Stimulated activated CD4-positive, alpha-beta T cell treated with anti-CD3 and anti-CD28 coated beads, TNF-alpha, amount 100 ng/mL, for 4 hours (primary cell): ENCODE measurements at regions not wholly inside any gene's neighbourhood (a gene's known extent, or its start where the extent isn't known, plus 50 kb on each side); places are given as distances from the start of the nearest gene placed in this dataset.

Experiments used
- DNase-seq, 3 experiments: peaks; one replicate each; pipeline ENCODE4 v3.0.0-alpha.2; 2020; ENCODE audit warnings: low read depth in 3 of 3

DNA sequence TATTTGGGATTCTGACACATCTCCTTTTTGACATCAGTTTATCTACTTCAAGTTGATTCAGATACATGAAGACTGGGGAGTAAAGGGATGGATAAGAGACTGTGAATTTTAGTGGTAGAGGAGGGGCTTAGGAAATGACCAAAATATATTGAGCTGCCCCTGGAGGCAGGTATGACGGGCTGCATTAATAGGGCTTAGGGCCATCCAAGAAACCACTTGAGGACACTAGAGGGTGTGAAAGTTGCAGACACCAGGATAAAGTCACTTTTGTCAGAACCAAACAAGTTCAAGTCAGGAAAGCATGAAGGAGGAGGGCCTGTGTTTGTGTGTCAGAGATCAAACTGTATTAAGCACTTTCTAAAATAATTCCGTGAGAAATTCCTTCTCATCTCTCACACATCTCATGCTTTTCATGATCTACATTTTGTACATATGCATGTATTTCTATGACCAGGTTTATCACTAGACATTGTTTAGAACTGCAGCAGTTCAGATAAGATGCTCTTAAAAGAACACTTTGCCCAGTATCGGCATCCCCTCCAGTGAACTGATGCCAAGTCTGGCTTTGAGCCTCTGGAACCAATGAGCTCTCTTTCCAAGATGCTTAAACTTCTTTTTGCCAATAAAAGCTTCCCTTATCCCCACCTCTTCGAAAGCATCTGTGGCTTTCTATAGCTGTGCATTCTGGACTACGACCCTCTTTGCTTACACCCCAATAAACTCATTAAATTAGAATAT, 136.9 kb downstream of the SLC38A1 start:
- no peak for DNase-seq

DNA sequence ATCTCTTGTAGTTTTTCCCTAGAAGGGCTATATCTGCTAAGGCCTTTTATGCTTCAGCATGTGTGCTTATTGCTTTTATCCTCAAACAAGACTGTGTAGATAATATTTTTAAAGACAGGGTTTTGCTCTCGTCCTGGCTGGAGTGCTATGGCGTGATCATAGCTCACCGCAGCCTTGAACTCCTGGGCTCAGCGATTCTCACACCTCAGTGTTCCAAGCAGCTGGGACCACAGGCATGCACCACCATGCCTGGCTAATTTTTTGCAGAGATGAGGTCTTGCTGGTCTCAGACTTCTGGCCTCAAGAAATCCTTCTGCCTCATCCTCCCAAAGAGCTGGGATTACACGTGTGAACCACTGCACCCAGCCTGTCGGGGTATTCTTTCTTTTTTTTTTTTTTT, 137.3 kb upstream of the SCAF11 start:
- no peak for DNase-seq

DNA sequence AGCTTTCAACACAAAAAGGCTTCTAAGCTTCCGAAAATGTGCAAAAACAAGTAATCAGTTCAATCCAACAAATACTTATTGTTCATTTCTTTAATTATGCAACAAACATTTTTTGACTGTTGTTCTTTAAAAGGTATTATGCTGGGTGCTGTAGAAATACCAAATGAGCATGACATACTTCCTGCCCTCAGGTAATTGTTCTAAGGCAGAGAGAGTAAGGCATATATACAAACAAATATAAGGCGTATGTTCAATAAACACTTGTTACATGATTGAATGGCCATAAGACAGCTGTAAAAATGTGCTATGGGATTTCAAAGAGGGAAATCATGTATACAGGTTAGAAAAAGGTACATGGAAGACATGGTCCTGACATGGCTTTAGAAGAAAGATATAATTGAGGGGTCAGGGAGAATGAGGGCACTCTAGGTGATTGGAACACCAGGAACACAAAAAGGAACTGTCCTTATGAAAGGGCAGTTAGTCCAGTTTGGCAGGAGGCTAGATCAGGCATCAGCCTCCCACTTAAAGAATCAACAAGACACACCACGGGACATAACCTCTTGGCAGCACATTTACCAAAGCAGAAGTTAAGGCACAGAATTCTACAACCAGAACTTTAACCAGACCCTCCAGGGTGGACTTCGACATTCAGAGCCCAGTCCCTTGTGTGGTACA, 135.8 kb upstream of the SCAF11 start:
- DNase-seq, result no peak

DNA sequence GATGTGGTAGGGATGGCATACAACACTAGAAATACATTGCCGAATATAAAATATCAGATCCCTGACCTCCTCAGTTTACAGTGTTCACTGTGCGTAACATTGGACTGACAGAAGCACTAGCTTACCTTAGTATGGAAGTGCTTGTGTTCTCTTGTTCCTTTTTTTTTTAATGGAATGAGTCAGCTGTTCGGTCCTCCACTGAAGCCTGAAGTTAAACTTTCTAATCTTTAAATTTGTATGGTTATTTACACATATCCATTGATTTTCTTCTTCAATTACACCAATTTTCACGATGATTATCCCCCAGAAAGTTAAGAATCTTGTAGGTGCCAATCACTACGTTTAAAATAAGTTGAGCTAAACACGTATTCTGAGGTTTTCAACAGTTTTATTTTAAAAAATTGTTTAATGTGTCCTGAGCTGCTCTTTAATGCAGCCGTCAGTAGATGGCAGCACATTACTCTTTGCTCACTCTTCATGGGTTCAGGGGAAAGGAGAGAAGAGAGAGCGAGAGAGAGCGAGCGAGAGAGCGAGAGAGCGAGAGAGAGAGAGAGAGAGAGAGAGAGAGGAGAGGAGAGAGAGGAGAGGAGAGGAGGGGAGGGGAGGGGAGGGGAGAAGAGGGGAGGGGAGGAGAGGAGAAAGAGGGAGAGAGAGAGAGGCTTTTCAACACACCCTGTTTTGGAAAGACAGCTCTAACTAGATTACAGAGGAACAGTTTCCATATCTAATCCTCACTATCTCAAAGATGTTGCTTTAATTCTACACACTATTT, 134.7 kb upstream of the SCAF11 start:
- peak in 2 of 3 experiments; percentile 18 to 21 for DNase-seq

DNA sequence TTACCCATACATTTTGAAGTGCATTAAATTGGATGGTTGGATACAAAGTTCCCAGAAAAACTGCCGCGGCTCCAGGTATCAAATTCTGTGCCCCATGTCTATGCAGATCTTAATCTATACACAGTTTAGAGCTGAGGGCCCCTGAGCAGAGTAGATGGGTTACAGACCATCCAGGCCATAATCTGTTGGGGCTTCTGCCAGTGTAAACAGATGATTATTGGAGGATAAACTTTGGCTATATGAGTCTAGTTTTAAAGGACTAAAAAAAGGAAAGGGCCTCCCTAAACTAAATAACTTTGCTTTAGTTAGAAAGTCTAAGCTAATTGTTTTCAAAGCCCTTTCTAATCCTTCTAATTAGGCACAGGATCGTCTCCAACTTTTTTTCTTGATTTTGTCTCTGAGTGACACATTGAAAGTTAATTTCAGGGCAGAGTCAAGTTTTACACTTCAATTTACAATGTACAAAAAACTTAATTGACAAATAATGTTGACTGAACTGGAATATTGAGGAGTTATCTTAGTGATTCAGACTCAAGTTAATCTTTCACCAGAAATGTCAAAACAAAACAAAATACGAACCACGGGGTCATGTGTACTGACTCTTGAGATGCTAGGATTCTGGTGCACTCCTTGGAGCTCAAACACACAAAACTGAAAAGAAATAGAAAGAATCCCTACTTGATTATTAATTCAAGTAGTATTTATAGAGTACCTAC, 133.9 kb upstream of the SCAF11 start:
- no peak for DNase-seq

DNA sequence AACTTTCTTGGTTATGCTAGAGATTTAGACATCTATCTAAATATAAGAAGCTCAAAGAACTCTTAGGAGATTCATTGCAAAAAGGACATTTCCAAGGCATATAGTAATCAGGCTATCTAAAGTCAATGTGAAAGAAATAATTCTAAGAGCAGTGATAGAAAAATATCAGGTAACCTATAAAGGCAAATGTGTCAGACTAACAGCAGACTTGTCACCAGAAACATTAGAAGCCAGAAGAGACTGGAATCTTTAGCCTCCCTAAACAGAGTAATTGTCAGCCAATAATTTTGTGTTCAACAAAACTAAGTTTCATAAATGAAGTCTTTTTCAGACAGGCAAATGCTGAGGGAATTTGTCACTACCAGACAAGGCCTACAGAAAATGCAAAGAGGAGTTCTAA, 122.0 kb upstream of the SCAF11 start:
- DNase-seq, result no peak

DNA sequence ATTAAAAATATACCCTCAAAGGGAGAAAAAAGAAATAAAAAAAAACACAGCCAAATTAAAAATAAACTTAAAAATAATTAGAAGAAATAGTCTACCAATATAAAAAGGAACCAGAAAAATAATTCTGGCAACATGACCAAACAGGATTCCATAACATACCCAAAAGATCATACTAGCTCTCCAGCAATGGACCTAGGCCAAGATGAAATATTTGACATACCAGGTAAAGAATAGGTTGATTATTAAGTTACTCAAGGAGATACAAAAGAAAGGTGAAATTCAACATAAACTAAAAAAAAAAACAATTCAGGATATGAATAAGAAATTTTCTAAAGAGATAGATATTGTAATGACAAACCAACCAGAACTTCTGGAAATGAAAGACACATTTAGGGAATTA, 121.3 kb upstream of the SCAF11 start:
- no peak for DNase-seq

DNA sequence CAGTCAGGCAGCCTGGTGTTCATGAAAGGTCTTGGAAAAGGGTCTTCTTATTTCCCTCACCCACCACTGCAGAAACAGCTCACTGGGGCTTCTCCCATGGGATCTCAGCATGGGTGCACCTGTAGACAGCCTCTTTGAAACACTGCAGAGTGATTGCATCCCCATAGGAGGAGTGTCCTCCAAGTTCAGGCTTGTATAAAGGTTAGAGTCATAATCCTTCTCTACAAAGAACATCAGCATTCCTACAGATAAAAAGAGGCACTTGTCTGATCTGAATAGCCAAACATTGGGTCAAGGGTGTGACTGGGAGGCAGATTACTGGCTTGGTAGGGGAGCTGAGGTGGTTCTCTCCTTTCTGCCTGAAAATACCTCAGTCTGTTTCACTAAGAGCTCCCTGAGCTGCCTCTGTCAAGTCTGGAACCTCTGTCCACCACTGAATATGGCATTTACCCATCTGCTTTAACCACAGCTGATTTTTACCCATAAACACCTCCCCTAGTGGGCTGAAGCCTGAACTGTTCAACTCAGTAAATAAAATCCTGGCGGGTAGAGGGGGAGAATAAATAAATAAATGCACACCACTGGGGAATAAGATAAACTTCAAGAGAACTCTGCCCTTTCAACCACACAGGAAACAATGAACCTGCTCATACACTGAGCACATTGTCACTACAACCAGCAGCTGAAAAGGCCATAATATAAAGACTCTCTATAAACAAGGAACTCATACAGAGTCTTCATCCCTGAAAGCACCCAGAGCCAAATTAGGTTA, 120.7 kb upstream of the SCAF11 start:
- no peak for DNase-seq

DNA sequence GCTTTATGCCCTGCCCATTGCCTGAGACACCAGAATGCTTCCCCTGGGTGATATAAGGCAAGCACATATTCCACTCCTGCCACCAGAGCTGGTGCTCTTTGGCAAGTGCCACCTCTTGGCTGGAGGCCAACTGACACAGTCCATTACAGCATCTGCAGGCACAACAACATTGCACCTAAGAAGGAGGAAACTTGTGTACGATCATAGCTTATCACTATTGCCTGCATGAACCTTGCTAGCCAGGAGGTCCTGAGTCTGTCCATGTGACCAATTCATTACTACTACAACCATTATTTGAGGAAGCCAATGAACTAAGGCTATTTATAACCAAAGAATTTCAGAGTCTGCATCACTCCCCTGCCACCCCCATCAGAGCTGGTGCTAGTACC, 119.8 kb upstream of the SCAF11 start:
- DNase-seq, result no peak

DNA sequence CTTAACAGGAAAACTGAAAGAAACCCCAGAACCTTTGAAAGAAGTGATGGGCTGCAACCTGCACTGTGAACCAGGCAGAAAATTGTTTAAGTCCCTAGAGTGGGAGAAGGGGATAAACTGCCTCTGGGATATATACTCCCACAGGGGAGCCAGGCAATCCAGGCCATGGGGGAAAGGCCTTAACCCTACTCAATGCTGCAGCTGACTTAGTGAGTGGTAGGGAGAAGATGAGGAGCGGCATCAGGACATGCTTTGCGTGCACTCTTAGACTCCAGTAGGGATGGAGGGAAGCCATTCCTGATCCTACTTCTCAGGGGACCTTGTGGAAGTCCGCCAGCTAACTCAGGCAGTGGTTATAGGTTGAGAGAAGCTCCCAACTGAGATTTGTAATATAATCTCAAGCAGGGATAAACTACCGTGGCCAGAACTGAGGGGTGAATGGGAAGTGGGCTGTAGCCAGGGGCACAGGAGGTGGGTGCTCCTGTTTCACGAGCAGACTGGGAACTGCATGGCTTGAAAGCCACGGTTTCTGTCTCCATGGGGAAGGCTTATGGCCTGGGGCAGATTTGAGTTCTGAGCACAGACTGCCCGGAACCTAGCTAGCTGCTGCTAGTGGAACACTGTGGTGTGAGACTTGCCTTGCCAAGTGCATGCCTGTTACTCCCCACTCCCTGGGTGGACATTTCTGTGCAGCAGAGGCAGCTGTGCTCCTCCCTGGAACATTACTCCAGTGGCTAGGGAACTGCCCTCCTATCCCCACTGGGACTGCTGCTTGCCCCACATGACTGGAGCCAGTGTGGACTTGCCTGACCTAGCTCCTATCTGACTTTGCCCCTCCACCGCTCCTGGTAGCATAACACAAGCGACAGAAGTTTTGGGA, 119.2 kb upstream of the SCAF11 start:
- no peak for DNase-seq

DNA sequence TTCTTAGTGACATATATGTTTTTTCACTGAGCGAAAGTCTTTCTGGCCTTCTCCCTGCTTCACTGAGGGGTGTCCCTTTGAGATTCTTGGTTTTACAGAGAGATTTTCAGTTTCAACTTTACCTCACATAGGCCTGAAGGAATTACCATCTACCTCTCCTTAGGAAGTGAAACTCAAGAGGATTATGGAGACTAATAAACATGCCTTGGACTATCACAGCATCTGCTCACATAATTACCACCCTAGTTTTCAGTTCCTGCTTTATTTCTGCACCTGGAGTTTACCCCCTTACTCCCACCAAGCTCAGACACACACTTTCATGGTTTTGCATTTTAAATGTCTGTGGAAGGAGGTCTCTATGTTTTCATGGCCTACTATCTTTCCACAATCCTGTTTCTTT, 118.3 kb upstream of the SCAF11 start:
- no peak for DNase-seq

DNA sequence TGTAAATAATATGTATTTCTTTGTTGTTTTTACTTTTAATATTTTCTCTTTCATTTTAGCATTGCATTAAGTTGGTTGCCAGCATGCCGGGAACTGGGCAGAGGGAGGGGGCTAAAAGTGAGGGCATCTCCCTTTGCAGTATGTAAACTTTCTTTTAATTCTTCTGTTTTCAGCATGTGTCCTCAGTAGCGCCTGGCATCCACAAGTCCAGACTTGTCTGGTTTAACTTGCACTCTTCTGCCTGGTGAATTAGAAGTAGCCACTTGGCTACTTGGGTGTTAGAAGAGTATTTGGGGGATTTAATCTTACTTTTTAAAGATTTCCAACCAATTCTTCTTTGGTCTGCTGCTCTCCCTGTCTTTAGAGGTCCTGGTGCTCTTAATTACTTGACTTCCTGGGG, 117.2 kb upstream of the SCAF11 start:
- DNase-seq, result no peak

DNA sequence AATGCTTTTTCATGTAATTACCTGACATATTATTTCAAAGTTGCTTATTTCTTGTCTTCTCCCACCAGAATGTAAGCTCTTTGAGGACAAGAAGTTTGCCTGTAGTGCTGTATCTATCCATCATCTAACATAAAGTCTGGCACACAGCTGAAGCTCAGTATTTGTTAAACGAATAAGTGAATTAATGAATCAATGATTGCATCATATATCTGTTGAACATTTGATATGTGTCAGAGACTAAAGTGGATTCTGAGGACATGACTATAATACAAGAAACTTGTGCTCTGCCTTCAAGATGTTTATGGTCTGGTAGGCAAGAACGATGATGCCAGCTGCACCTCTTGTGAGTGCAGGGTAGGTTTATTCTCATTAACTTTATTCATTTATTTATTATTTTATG, 115.4 kb upstream of the SCAF11 start:
- no peak for DNase-seq

DNA sequence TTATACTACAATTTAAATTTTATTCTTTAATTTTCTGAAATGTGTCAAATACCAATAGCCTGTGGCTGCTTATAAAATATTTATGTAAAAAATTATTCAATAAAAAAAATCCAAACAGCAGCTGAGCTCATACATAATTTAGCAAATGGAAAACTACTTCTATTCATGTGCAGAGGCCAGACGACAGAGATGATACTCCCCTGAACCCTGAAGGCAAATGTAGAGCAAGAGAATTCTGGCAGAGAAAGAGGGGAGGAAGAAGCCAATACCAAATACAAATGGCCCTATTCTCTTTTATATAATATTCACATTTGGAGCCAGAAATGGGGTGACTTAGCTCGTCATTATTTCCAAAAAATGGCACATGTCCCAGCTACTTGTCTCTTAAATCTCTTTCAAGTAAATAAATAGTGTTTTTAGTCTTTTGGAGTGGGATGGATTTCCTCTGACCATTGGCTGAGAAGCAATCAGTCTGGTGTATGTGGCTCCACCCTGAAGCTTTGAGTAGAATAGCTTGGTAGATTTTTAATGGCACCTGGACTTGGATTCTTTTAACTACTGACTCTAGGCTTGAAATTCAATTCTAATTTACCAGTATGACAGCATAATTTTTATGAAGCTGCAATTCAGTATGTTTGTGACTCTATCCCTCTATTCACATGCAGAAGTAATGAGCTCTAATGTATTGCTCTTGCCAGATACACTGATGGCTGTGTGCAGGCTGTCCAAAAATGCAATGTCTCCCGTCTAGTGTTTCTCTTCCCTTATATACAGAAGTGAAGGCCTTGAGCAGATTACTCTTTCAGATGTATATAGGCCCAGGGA, 113.4 kb upstream of the SCAF11 start:
- DNase-seq, result no peak

DNA sequence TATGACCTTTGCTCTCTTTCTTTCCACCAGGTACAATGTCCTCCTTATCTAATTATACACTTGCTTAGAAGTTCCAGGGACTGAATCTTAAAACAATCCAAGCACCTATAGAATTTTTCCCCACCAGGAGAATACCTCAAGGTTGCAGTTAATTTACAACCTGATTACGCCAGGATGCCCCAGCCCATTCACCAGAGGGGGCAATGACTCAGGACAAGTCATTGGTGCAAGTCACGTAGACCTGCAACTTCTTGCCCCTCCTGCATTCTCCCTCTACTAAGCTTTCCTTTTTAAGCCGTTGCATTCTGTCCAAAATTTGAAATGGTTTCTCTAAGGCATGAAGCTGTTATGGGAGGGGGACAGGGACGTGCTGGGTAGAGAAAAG, 111.1 kb upstream of the SCAF11 start:
- DNase-seq, result no peak

DNA sequence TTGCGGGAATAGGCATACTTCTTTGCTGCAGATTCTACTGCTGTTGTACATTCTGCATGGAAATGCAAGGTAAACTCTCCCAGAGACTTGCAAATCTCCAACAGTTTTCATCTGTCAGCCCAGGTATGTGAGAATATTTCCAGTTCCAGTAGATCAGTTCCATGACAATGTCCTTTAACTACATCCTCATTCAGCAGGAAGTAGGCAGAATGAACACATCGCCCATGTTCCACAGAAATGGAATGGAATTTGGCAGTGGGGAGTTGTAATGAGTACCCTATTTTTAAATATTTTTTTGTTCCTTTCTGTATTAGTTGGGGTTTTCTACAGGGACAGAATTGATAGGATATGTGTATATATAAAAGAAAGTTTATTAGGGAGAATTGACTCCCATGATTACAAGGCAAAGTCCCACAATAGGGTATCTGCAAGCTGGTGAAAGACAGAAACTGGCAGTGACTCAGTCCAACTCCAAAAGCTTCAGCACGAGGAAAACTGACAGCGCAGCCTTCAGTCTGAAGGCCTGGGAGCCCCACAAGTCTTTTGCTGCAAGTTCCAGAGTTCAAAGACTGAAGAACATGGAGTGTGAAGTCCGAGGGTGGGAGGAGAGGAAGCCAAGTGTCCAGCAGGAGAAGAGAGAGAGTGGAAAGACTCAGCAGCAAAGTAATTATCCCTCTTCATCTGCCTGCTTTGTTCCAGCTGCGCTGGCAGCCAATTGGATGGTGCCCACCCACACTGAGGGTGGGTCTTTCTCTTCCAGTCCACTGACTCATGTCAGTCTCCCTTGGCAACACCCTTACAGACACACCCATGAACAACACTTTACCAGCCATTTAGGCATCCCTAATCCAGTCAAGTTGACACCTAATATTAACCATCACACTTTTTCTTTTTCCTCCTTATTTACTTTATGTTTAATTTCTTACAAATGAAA, 110.4 kb upstream of the SCAF11 start:
- no peak for DNase-seq

DNA sequence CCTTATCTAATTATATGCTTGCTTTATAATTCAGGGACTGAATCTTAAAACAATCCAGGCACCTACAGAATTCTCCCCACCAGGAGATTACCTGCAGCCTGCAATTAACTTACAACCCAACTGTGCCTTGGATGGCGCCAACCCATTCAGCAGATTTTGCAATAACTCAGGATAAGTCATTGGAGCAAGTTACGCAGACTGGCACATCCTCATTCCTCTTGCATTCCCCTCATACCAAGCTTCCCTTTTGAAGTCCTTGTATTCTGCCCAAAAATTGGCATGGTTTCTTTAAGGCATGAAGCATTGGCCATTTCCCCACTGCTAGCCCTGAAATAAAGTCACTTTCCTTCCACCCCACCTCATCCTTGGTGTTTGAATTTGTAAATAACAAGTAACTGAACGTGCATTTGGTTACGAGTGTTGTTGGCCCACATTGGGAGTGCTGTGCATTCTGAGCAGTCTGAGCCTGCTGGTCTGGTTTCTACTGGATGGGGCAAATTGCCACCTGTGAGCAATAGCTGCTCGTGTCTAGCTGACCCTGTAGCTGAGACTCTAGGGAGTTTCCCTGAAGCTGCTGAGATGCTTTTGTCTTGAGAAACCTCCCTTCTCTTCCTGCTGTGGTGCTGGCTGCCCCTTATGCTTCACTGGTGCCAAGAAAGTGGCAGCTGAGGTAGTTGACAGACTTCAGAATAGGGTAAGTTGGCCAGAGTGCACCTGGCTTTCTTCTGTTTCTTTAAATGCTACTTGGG, 99.2 kb upstream of the SCAF11 start:
- DNase-seq, result no peak

DNA sequence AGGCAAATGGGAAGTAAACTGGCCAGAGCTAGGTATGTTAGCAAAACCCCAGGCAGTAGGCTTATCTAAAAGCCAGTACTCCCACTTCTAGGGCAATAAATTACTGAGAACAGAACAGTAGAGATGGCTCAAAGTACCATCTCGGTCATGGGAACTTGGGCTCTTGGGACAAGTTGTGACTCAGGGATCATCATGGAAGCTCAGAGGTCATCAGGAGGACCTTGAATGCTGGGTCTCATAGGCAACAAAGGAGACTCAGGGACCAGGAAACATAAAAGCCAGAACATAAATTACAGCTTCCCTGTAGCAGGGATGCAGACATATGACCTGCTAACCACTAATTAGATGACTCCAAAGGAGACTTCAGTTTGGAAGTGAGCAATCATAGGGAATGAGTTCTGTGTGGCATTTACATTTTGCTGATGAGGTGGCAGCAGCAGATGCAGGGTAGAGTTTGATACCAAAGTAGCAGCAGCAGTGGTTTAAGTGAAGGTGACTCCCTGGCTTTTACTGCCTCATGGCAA, 97.6 kb upstream of the SCAF11 start:
- no peak for DNase-seq
